ENCODE measurements at regions not wholly inside any gene's neighbourhood (a gene's known extent, or its start where the extent isn't known, plus 50 kb on each side); places are given as distances from the start of the nearest gene placed in this dataset.

DNA sequence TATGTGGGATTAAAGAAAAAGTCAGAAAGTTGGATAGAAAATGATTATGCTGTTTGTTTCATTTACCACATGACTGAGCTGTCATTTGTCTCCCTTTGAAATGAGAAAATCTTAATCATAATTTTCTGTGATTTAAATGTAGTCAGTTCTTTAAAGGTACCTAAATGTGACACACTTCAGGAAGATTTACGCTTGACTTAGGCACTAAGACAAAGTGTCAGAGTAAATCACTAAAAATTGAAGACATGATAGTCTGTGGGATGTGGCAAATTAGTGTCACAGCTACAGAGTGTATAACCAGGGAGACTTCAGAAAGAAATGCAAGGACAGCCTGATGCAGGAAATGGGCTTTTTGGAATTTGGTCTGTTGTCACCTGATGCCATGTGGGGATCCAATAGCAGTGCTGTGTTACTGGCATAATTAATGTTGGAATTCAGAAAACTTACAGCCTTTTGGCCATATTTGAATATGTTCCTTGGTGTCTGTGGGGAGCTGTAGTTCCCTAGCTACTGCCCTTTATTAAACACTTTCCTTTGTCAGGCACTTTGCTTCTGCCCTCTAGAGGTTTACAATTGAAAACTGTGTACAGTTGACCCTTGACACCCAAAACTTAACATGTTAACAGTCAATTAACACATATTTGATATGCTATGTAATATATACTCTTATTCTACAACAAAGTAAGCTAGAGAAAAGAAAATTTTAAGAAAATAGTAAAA is 493.8 kb downstream of the UTRN start:
- TF ChIP-seq, protein P1, sequence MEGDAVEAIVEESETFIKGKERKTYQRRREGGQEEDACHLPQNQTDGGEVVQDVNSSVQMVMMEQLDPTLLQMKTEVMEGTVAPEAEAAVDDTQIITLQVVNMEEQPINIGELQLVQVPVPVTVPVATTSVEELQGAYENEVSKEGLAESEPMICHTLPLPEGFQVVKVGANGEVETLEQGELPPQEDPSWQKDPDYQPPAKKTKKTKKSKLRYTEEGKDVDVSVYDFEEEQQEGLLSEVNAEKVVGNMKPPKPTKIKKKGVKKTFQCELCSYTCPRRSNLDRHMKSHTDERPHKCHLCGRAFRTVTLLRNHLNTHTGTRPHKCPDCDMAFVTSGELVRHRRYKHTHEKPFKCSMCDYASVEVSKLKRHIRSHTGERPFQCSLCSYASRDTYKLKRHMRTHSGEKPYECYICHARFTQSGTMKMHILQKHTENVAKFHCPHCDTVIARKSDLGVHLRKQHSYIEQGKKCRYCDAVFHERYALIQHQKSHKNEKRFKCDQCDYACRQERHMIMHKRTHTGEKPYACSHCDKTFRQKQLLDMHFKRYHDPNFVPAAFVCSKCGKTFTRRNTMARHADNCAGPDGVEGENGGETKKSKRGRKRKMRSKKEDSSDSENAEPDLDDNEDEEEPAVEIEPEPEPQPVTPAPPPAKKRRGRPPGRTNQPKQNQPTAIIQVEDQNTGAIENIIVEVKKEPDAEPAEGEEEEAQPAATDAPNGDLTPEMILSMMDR (IDR thresholded peaks at IDR 0.05) = no peak
- no peak for TF ChIP-seq POLR2A (IDR thresholded peaks at IDR 0.05)
- no peak for TF ChIP-seq POLR2AphosphoS5 (IDR thresholded peaks at IDR 0.05; ENCODE audit: insufficient read depth in 1 of 2, low read depth in 1 of 2)

Measured in vagina (tissue), 2 donors.